Erythroblast (primary cell): ENCODE measurements at regions not wholly inside any gene's neighbourhood (a gene's known extent, or its start where the extent isn't known, plus 50 kb on each side); places are given as distances from the start of the nearest gene placed in this dataset.

ENCODE experiments used
- GATA1 ChIP-seq: IDR thresholded peaks from 2 replicates; pipeline ENCODE4 v1.6.1; 2011; ENCODE audit warnings: low read depth, mild to moderate bottlenecking, control low read depth, low read length, moderate library complexity
- POLR2A ChIP-seq: IDR thresholded peaks from 2 replicates; pipeline ENCODE4 v1.6.1; 2011; ENCODE audit warnings: mild to moderate bottlenecking, low read length

- TF ChIP-seq POLR2A (no peak), GATA1 (no peak)
Measured at GRCh38 chr1:101709721-101710120, 287.0 kb downstream of the OLFM3 start.
